ENCODE measurements at regions not wholly inside any gene's neighbourhood (a gene's known extent, or its start where the extent isn't known, plus 50 kb on each side); places are given as distances from the start of the nearest gene placed in this dataset.
"Not testable (repeated sequence)": the region's sequence is repeated elsewhere in the genome, so short reads cannot be mapped to it uniquely, and the experiment has no call there.

DNA sequence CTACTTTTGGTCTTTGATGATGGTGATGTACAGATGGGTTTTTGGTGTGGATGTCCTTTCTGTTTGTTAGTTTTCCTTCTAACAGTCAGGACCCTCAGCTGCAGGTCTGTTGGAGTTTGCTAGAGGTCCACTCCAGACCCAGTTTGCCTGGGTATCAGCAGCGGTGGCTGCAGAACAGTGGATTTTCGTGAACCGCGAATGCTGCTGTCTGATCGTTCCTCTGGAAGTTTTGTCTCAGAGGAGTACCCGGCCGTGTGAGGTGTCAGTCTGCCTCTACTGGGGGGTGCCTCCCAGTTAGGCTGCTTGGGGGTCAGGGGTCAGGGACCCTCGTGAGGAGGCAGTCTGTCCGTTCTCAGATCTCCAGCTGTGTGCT is 56.6 kb upstream of the TNFAIP8 start:
- H3K27me3 ChIP-seq (ENCODE audit: control insufficient read depth, insufficient read depth, low read length); CTCF ChIA-PET; DNase-seq (ENCODE audit: low read depth); POLR2A ChIA-PET; H3K36me3 ChIP-seq (ENCODE audit: control insufficient read depth, insufficient read depth, low read length); H3K4me3 ChIP-seq (ENCODE audit: low read depth, low read length): not testable (repeated sequence)

DNA sequence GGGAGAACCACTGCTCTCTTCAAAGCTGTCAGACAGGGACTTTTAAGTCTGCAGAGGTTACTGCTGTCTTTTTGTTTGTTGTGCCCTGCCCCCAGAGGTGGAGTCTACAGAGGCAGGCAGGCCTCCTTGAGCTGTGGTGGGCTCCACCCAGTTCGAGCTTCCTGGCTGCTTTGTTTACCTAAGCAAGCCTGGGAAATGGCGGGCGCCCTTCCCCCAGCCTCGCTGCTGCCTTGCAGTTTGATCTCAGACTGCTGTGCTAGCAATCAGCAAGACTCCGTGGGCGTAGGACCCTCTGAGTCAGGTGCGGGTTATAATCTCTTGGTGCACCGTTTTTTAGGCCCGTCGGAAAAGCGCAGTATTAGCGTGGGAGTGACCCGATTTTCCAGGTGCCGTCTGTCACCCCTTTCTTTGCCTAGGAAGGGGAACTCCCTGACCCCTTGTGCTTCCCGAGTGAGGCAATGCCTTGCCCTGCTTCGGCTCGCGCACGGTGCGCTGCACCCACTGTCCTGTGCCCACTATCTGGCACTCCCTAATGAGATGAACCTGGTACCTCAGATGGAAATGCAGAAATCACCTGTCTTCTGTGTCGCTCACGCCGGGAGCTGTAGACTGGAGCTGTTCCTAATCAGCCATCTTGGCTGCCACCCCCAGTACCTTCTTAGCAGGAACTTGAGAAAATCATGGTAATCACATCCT is 56.1 kb upstream of the TNFAIP8 start:
- POLR2A ChIA-PET; H3K4me3 ChIP-seq (ENCODE audit: low read depth, low read length); DNase-seq (ENCODE audit: low read depth); H3K36me3 ChIP-seq (ENCODE audit: control insufficient read depth, insufficient read depth, low read length); H3K27me3 ChIP-seq (ENCODE audit: control insufficient read depth, insufficient read depth, low read length): not testable (repeated sequence)
- CTCF ChIA-PET: interaction anchor here (1.7 kb wide), 1 partner anchor 112 kb away, joined by 9 read pairs; no protein-coding TSS in a partner anchor

DNA sequence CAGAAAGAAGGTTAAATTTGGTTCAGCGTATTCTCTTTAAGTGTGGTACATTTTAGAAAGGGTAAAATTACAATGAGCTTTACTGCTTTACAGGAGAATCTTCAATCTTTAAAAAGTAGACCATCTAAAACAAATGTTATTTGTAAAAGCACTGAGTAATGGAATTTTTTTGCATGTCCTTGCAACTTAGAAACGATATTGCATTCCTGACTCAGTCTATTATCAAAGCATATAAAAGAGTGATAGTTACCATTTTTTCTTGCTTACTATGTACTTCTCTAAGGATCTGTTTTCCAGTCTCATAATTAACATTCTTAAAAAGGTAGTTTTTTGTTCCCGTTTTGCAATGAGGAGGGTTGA is 55.5 kb upstream of the TNFAIP8 start:
- no peaks in the 10 kb centered on the region for H3K27me3 ChIP-seq (ENCODE audit: control insufficient read depth, insufficient read depth, low read length)
- H3K36me3 ChIP-seq (ENCODE audit: control insufficient read depth, insufficient read depth, low read length): no peaks in the 10 kb centered on the region
- CTCF ChIA-PET: interaction anchor here (1.7 kb wide), 1 partner anchor 112 kb away, joined by 9 read pairs; no protein-coding TSS in a partner anchor
- POLR2A ChIA-PET: no interaction called here
- TF ChIP-seq, protein P1, sequence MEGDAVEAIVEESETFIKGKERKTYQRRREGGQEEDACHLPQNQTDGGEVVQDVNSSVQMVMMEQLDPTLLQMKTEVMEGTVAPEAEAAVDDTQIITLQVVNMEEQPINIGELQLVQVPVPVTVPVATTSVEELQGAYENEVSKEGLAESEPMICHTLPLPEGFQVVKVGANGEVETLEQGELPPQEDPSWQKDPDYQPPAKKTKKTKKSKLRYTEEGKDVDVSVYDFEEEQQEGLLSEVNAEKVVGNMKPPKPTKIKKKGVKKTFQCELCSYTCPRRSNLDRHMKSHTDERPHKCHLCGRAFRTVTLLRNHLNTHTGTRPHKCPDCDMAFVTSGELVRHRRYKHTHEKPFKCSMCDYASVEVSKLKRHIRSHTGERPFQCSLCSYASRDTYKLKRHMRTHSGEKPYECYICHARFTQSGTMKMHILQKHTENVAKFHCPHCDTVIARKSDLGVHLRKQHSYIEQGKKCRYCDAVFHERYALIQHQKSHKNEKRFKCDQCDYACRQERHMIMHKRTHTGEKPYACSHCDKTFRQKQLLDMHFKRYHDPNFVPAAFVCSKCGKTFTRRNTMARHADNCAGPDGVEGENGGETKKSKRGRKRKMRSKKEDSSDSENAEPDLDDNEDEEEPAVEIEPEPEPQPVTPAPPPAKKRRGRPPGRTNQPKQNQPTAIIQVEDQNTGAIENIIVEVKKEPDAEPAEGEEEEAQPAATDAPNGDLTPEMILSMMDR (IDR thresholded peaks at IDR 0.05; ENCODE audit: insufficient read depth, low read depth, low read length): no peak
- H3K4me3 ChIP-seq (ENCODE audit: low read depth, low read length): no peak overlapping the region
- no peak for DNase-seq (ENCODE audit: low read depth)

DNA sequence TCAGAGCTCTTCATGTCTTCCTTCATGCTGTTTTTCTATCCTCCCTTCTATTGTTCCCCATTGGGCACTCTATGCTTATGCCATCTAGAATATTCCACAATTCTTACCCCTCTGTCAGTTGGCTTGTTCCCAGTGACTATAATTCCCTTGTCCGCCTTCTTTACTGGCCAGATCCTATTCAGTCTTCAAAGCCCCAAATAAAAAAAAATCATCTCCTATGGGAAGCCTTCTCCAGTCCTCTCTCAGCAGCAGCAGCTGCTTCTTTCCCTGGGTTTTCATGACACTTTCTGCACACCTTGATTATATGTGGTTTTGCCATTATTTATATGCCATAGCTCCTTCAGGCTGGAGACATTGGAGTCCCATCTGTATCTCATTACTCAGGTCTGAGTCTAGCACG is 54.6 kb upstream of the TNFAIP8 start:
- DNase-seq (ENCODE audit: low read depth): no peak
- no peak overlapping the region for H3K4me3 ChIP-seq (ENCODE audit: low read depth, low read length)
- ChIA-PET POLR2A (no interaction called here), CTCF (interaction anchor here (1.7 to 2.0 kb wide), 2 partner anchors 11 to 111 kb away, joined by 9 read pairs; no protein-coding TSS in a partner anchor)
- no peaks in the 10 kb centered on the region for H3K36me3 ChIP-seq (ENCODE audit: control insufficient read depth, insufficient read depth, low read length)
- TF ChIP-seq, protein P1 (IDR thresholded peaks at IDR 0.05; ENCODE audit: insufficient read depth, low read depth, low read length): no peak
- no peaks in the 10 kb centered on the region for H3K27me3 ChIP-seq (ENCODE audit: control insufficient read depth, insufficient read depth, low read length)

DNA sequence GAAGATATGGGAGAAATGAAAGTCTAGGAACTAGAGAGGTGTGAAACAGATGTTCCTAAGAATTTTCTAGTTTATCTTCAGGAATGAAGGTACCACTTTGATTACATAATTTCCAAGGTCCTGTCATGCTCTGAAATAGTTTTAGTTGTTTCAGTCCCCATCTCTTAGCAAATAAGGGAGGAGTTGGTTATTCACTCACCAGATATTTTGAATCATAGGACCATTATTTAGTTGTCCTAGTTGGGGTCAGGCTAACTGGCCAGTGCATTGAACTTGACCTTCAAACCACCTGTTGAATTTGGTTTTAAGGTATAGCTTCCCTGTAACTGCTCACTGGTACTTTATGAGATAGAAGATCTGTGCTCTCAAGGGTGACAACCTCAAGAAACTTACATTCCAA is 53.9 kb upstream of the TNFAIP8 start:
- TF ChIP-seq, protein P1 (IDR thresholded peaks at IDR 0.05; ENCODE audit: insufficient read depth, low read depth, low read length): no peak
- ChIA-PET CTCF (interaction anchor here (1.4 to 3.4 kb wide), 3 partner anchors 12 to 110 kb away, joined by 3 to 12 read pairs (median 9); no protein-coding TSS in a partner anchor), POLR2A (no interaction called here)
- H3K27me3 ChIP-seq (ENCODE audit: control insufficient read depth, insufficient read depth, low read length): no peaks in the 10 kb centered on the region
- no peaks in the 10 kb centered on the region for H3K36me3 ChIP-seq (ENCODE audit: control insufficient read depth, insufficient read depth, low read length)
- H3K4me3 ChIP-seq (ENCODE audit: low read depth, low read length): no peak overlapping the region
- DNase-seq (ENCODE audit: low read depth): no peak

DNA sequence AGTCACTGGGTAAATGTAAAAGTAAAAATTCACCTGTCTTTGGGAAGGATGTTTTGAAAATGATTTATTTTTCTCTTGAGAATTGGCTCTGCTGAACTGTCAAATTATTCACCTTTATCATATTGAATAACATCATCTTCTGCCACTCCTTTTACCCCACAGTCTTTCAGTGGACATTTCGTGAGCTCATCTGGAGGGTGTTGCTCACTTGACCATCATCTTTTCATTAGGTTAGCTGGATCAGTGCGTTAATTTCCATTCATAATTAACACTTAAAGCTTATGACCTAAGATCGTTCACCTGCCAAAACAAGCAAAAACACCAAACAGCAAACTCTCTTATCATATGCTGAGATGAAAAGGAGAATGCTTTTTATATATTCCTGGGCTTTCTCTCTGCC is 53.4 kb upstream of the TNFAIP8 start:
- POLR2A ChIA-PET: interaction anchor here (0.5 to 1.0 kb wide), 3 partner anchors 20 to 91 kb away, joined by 3 read pairs; no protein-coding TSS in a partner anchor
- H3K27me3 ChIP-seq (ENCODE audit: control insufficient read depth, insufficient read depth, low read length): no peaks in the 10 kb centered on the region
- CTCF ChIA-PET: interaction anchor here (0.6 to 3.4 kb wide), 6 partner anchors 12 to 110 kb away, joined by 3 to 12 read pairs (median 4); no protein-coding TSS in a partner anchor

More for the DNA sequence above, 53.4 kb upstream of the TNFAIP8 start:
- no peaks in the 10 kb centered on the region for H3K36me3 ChIP-seq (ENCODE audit: control insufficient read depth, insufficient read depth, low read length)
- no peak overlapping the region for H3K4me3 ChIP-seq (ENCODE audit: low read depth, low read length)
- DNase-seq (ENCODE audit: low read depth): no peak
- TF ChIP-seq, protein P1 (IDR thresholded peaks at IDR 0.05; ENCODE audit: insufficient read depth, low read depth, low read length): no peak

Data from BJ (cell line).